ENCODE measurements at regions not wholly inside any gene's neighbourhood (a gene's known extent, or its start where the extent isn't known, plus 50 kb on each side); places are given as distances from the start of the nearest gene placed in this dataset.

DNA sequence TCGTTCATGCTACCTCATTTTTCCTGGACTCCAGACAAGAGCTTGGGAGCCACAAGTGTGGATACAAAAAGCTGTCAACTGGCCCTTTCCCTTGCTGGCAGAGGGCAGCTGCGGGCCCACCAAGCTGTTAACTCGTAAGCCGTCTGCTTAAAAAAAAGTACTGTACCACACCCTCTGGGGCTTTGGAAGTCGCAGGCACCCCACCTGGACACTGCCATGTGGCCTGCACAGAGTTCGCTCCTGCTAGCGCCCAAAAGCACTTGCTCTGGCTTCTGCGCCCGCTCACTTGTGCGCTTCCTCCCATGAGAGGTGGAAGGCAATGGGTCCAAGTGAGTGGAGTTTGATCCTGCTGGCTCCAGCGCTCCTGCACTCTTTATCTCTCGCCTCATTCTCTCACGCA lies 476.4 kb upstream of the FSTL5 start:
- Histone ChIP-seq H3K4me3 (ENCODE audit: low read depth in 1 of 2, low read length in 2 of 2) (no peak overlapping the region), H3K9ac (ENCODE audit: low read depth in 1 of 2, low read length in 2 of 2) (no peak overlapping the region), H3K27ac (ENCODE audit: low read depth, low read length) (no peak overlapping the region), H3K9me3 (ENCODE audit: control insufficient read depth in 1 of 2, low read length in 2 of 2) (peaks cover 3% of the 10 kb centered on the region in 2 donors), H3K4me1 (ENCODE audit: control insufficient read depth in 1 of 2, insufficient read depth in 2 of 2, low read length in 2 of 2) (no peaks in the 10 kb centered on the region), H3K36me3 (ENCODE audit: control insufficient read depth in 1 of 2, insufficient read depth in 2 of 2, low read length in 2 of 2) (no peaks in the 10 kb centered on the region), H3K27me3 (ENCODE audit: control insufficient read depth in 1 of 2, insufficient read depth in 2 of 2, low read length in 2 of 2) (no peaks in the 10 kb centered on the region)

DNA sequence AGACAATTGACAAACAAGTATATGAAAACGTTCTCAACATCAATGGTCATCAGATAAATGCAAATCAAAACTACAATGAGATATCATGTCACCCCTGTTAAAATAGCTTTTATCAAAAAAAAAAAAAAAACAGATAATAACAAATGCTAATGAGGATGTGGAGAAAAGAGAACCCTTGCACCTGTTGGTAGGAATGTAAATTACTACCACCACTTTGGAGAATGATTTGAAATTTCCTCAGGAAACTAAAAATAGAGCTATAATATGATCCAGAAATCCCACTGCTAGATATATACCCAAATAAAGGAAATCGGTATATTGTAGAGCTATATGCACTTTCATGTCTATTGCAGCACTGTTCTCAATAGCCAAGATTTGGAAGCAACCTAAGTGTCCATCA lies 470.6 kb upstream of the FSTL5 start:
- no peak overlapping the region for H3K27ac ChIP-seq (ENCODE audit: low read depth, low read length)
- H3K4me1 ChIP-seq (ENCODE audit: control insufficient read depth in 1 of 2, insufficient read depth in 2 of 2, low read length in 2 of 2): no peaks in the 10 kb centered on the region
- no peaks in the 10 kb centered on the region for H3K36me3 ChIP-seq (ENCODE audit: control insufficient read depth in 1 of 2, insufficient read depth in 2 of 2, low read length in 2 of 2)
- no peak overlapping the region for H3K9ac ChIP-seq (ENCODE audit: low read depth in 1 of 2, low read length in 2 of 2)
- peaks cover 0 to 3% of the 10 kb centered on the region in 2 donors for H3K9me3 ChIP-seq (ENCODE audit: control insufficient read depth in 1 of 2, low read length in 2 of 2)
- no peak overlapping the region for H3K4me3 ChIP-seq (ENCODE audit: low read depth in 1 of 2, low read length in 2 of 2)
- H3K27me3 ChIP-seq (ENCODE audit: control insufficient read depth in 1 of 2, insufficient read depth in 2 of 2, low read length in 2 of 2): no peaks in the 10 kb centered on the region

DNA sequence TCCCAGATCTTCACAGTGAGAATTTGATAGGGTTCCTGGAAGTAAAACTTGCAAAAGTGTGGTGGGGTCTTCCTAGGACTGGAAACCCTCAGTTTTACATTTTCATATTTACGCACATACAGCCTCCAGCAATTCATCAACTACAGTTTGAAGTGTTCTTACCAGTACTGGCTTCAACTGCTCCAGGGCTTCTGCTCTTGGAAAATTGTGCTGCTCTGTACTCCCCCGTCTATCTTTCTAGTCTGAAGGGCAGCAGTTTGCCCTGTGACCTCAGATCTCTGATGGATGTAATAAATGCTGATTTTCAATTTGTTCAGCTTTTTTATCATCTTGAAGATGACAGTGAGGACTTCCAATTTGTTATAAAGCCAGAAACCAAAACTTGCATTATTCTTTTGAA lies 458.9 kb upstream of the FSTL5 start:
- Histone ChIP-seq H3K36me3 (ENCODE audit: control insufficient read depth in 1 of 2, insufficient read depth in 2 of 2, low read length in 2 of 2) (no peaks in the 10 kb centered on the region), H3K27ac (ENCODE audit: low read depth, low read length) (no peak overlapping the region), H3K27me3 (ENCODE audit: control insufficient read depth in 1 of 2, insufficient read depth in 2 of 2, low read length in 2 of 2) (no peaks in the 10 kb centered on the region), H3K9ac (ENCODE audit: low read depth in 1 of 2, low read length in 2 of 2) (no peak overlapping the region), H3K4me1 (ENCODE audit: control insufficient read depth in 1 of 2, insufficient read depth in 2 of 2, low read length in 2 of 2) (no peaks in the 10 kb centered on the region), H3K9me3 (ENCODE audit: control insufficient read depth in 1 of 2, low read length in 2 of 2) (no peaks in the 10 kb centered on the region), H3K4me3 (ENCODE audit: low read depth in 1 of 2, low read length in 2 of 2) (no peak overlapping the region)

DNA sequence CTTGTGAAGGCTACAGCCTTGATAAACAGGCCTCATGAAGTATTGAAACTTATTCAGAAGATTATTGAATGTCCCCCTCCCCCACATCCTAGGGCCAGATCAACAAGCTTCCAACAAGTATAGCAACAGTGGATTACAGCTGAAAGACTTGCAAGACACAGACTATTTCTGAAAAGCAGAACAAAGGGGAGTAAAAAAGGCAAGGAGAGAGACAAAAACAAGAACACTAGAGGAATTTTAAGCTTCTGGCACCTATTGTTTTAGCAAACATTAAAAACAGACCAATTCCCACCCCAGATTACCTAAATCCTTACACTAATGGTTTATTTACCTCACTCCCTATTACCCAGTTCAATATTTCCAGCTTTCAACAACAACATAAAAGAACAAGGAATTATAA lies 446.3 kb upstream of the FSTL5 start:
- H3K4me1 ChIP-seq (ENCODE audit: control insufficient read depth in 1 of 2, insufficient read depth in 2 of 2, low read length in 2 of 2): no peaks in the 10 kb centered on the region
- peaks cover 0 to 1% of the 10 kb centered on the region in 2 donors for H3K9me3 ChIP-seq (ENCODE audit: control insufficient read depth in 1 of 2, low read length in 2 of 2)
- no peak overlapping the region for H3K4me3 ChIP-seq (ENCODE audit: low read depth in 1 of 2, low read length in 2 of 2)
- no peaks in the 10 kb centered on the region for H3K36me3 ChIP-seq (ENCODE audit: control insufficient read depth in 1 of 2, insufficient read depth in 2 of 2, low read length in 2 of 2)
- no peak overlapping the region for H3K27ac ChIP-seq (ENCODE audit: low read depth, low read length)
- no peak overlapping the region for H3K9ac ChIP-seq (ENCODE audit: low read depth in 1 of 2, low read length in 2 of 2)
- H3K27me3 ChIP-seq (ENCODE audit: control insufficient read depth in 1 of 2, insufficient read depth in 2 of 2, low read length in 2 of 2): no peaks in the 10 kb centered on the region

DNA sequence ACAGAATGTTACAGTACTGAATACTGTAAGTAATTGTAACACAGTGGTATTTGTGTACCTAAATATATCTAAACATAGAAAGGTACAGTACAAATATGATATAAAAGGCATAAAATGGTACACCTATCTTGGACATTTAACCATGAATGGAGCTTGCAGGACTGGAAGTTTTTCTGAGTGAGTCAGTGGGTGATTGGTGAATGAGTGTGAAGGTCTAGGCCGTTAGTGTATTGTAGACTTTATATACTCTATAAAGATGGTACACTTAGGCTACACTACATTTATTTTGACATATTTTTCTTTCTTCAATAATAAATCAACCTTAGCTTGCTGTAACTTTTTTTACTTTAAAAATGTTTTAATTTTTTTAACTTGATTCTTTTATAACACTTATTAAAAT lies 422.5 kb upstream of the FSTL5 start:
- Histone ChIP-seq H3K4me1 (ENCODE audit: control insufficient read depth in 1 of 2, insufficient read depth in 2 of 2, low read length in 2 of 2) (no peaks in the 10 kb centered on the region), H3K27ac (ENCODE audit: low read depth, low read length) (no peak overlapping the region), H3K9me3 (ENCODE audit: control insufficient read depth in 1 of 2, low read length in 2 of 2) (no peaks in the 10 kb centered on the region), H3K4me3 (ENCODE audit: low read depth in 1 of 2, low read length in 2 of 2) (no peak overlapping the region), H3K36me3 (ENCODE audit: control insufficient read depth in 1 of 2, insufficient read depth in 2 of 2, low read length in 2 of 2) (no peaks in the 10 kb centered on the region), H3K9ac (ENCODE audit: low read depth in 1 of 2, low read length in 2 of 2) (no peak overlapping the region), H3K27me3 (ENCODE audit: control insufficient read depth in 1 of 2, insufficient read depth in 2 of 2, low read length in 2 of 2) (no peaks in the 10 kb centered on the region)

DNA sequence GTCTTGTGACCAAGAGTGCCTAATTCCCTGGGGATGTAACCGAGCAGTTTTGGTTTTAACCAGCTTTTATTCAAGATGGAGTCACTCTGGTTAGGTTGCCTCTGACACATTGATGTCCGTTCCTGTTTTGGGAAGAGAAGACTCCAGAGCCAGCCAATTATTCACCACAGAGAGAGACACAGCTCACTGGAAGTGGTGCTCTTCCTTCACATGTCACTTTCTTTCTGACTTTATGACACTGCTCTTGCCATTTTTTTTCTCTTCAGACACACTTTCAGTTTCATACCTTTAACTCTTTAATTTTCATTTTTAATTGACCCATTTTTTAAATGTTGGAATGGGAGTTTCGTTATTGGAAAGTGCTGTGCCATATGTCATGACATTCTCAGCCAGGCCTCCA lies 418.4 kb upstream of the FSTL5 start:
- Histone ChIP-seq H3K27ac (ENCODE audit: low read depth, low read length) (no peak overlapping the region), H3K4me1 (ENCODE audit: control insufficient read depth in 1 of 2, insufficient read depth in 2 of 2, low read length in 2 of 2) (no peaks in the 10 kb centered on the region), H3K9me3 (ENCODE audit: control insufficient read depth in 1 of 2, low read length in 2 of 2) (no peaks in the 10 kb centered on the region), H3K9ac (ENCODE audit: low read depth in 1 of 2, low read length in 2 of 2) (no peak overlapping the region), H3K4me3 (ENCODE audit: low read depth in 1 of 2, low read length in 2 of 2) (no peak overlapping the region), H3K27me3 (ENCODE audit: control insufficient read depth in 1 of 2, insufficient read depth in 2 of 2, low read length in 2 of 2) (no peaks in the 10 kb centered on the region), H3K36me3 (ENCODE audit: control insufficient read depth in 1 of 2, insufficient read depth in 2 of 2, low read length in 2 of 2) (no peaks in the 10 kb centered on the region)

DNA sequence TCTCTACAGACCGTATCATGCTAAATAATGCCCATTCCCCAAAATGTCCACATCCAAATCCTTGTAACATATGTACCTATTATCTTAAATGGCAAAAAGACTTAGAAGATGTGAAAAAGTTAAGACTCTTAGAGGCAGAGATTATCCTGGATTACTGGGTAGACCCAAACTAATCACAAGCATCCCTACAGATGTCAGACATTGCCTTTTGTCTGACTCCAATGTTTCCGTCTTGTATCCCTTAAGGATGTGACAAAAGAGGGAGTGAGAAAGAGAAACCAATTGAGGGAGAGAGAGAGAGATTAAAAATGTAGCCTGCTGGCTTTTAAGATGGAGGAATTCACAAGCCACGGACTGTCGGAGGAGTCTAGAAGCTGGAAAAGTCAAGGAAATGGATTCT lies 401.9 kb upstream of the FSTL5 start:
- Histone ChIP-seq H3K4me3 (ENCODE audit: low read depth in 1 of 2, low read length in 2 of 2) (no peak overlapping the region), H3K36me3 (ENCODE audit: control insufficient read depth in 1 of 2, insufficient read depth in 2 of 2, low read length in 2 of 2) (no peaks in the 10 kb centered on the region), H3K9ac (ENCODE audit: low read depth in 1 of 2, low read length in 2 of 2) (no peak overlapping the region), H3K4me1 (ENCODE audit: control insufficient read depth in 1 of 2, insufficient read depth in 2 of 2, low read length in 2 of 2) (no peaks in the 10 kb centered on the region), H3K27me3 (ENCODE audit: control insufficient read depth in 1 of 2, insufficient read depth in 2 of 2, low read length in 2 of 2) (no peaks in the 10 kb centered on the region), H3K9me3 (ENCODE audit: control insufficient read depth in 1 of 2, low read length in 2 of 2) (no peaks in the 10 kb centered on the region), H3K27ac (ENCODE audit: low read depth, low read length) (no peak overlapping the region)

DNA sequence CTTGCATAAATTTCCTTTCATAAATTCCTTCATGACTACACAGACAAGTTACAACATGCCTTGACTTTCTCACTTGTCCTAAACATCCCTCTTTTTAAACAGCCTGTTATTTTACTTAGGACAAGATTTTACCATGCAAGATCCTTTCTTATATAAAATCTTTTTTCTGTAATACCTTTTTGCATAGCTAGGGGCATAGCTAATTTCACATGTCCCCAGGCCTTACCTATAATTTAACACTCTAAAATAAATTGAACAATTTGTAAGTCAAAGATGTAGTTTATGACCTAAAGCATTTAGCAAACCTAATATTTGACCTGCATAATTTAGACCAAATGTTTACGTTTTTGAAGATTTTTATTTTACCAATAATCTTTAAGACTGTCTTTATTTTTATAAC lies 396.3 kb upstream of the FSTL5 start:
- Histone ChIP-seq H3K9me3 (ENCODE audit: control insufficient read depth in 1 of 2, low read length in 2 of 2) (no peaks in the 10 kb centered on the region), H3K27ac (ENCODE audit: low read depth, low read length) (no peak overlapping the region), H3K4me3 (ENCODE audit: low read depth in 1 of 2, low read length in 2 of 2) (no peak overlapping the region), H3K9ac (ENCODE audit: low read depth in 1 of 2, low read length in 2 of 2) (no peak overlapping the region), H3K4me1 (ENCODE audit: control insufficient read depth in 1 of 2, insufficient read depth in 2 of 2, low read length in 2 of 2) (no peaks in the 10 kb centered on the region), H3K27me3 (ENCODE audit: control insufficient read depth in 1 of 2, insufficient read depth in 2 of 2, low read length in 2 of 2) (no peaks in the 10 kb centered on the region), H3K36me3 (ENCODE audit: control insufficient read depth in 1 of 2, insufficient read depth in 2 of 2, low read length in 2 of 2) (no peaks in the 10 kb centered on the region)

DNA sequence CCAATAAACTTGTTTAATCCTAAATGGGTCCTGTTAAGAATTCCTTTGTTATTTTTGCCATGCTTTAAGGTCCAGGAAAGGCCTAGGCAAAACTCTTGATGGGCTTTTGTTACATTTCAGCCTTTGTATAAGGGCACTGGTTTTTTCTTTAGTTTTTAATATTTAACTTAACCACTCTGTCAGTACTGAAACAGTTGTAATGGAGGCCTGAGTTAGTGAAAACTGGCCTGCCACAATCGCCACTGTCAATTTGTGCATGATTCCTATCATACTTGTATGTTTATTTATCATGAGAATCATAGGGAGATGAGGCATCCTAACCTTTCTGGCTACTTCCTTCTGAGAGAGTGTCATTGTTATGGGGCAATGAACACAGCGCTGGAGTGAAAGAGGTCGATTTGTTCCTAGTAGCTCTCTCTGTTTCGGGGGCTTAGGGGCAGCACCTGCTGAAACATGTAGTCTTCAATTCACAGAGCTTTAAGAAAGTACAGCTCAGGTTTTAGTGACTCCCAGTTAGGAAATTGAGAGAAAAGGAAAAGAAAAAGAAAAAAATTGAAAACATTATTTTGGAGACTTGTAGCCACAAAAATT lies 393.8 kb upstream of the FSTL5 start:
- Histone ChIP-seq H3K27me3 (ENCODE audit: control insufficient read depth in 1 of 2, insufficient read depth in 2 of 2, low read length in 2 of 2) (no peaks in the 10 kb centered on the region), H3K9ac (ENCODE audit: low read depth in 1 of 2, low read length in 2 of 2) (no peak overlapping the region), H3K4me3 (ENCODE audit: low read depth in 1 of 2, low read length in 2 of 2) (no peak overlapping the region), H3K4me1 (ENCODE audit: control insufficient read depth in 1 of 2, insufficient read depth in 2 of 2, low read length in 2 of 2) (no peaks in the 10 kb centered on the region), H3K27ac (ENCODE audit: low read depth, low read length) (no peak overlapping the region), H3K36me3 (ENCODE audit: control insufficient read depth in 1 of 2, insufficient read depth in 2 of 2, low read length in 2 of 2) (no peaks in the 10 kb centered on the region), H3K9me3 (ENCODE audit: control insufficient read depth in 1 of 2, low read length in 2 of 2) (no peaks in the 10 kb centered on the region)

DNA sequence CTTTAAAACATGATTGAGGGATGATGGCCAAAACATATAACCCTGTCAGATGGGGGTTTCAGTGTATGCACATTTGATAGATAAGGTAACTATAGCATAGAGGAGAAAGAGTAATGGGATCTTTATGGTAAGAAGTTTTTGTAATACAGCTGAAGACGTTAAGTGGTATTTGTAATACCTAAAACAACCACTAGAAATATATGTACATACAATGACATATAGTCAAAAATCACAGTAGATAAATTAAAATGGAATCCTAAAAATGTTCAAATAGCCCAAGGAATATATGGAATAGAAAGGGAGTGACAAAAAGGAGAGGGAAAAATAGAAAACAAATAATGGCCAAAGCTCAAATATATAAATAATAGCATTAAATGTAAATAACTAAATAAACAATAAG lies 371.3 kb upstream of the FSTL5 start:
- no peak overlapping the region for H3K4me3 ChIP-seq (ENCODE audit: low read depth in 1 of 2, low read length in 2 of 2)
- H3K4me1 ChIP-seq (ENCODE audit: control insufficient read depth in 1 of 2, insufficient read depth in 2 of 2, low read length in 2 of 2): no peaks in the 10 kb centered on the region
- no peaks in the 10 kb centered on the region for H3K9me3 ChIP-seq (ENCODE audit: control insufficient read depth in 1 of 2, low read length in 2 of 2)
- H3K27me3 ChIP-seq (ENCODE audit: control insufficient read depth in 1 of 2, insufficient read depth in 2 of 2, low read length in 2 of 2): no peaks in the 10 kb centered on the region
- H3K9ac ChIP-seq (ENCODE audit: low read depth in 1 of 2, low read length in 2 of 2): no peak overlapping the region
- no peak overlapping the region for H3K27ac ChIP-seq (ENCODE audit: low read depth, low read length)
- no peaks in the 10 kb centered on the region for H3K36me3 ChIP-seq (ENCODE audit: control insufficient read depth in 1 of 2, insufficient read depth in 2 of 2, low read length in 2 of 2)

DNA sequence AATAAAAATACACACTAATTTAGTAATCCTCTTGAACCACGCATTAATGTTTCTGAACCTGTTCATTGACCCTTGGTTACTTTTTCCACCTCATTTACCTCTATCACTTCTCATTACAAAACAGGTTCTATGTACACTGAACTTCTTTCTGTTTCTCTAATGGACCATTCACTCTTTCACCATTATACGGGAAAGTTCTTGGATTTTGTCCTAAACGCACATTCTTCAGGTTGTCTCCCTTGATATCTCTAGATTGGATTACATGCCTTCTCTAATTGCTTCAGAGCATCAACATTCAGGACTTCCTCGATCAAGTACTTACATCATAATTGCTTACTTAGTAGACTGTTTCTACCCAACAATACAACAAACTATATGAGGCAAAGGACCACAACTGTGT lies 359.4 kb upstream of the FSTL5 start:
- H3K36me3 ChIP-seq (ENCODE audit: control insufficient read depth in 1 of 2, insufficient read depth in 2 of 2, low read length in 2 of 2): no peaks in the 10 kb centered on the region
- no peaks in the 10 kb centered on the region for H3K27me3 ChIP-seq (ENCODE audit: control insufficient read depth in 1 of 2, insufficient read depth in 2 of 2, low read length in 2 of 2)
- H3K27ac ChIP-seq (ENCODE audit: low read depth, low read length): no peak overlapping the region
- no peaks in the 10 kb centered on the region for H3K4me1 ChIP-seq (ENCODE audit: control insufficient read depth in 1 of 2, insufficient read depth in 2 of 2, low read length in 2 of 2)
- no peak overlapping the region for H3K9ac ChIP-seq (ENCODE audit: low read depth in 1 of 2, low read length in 2 of 2)
- no peak overlapping the region for H3K4me3 ChIP-seq (ENCODE audit: low read depth in 1 of 2, low read length in 2 of 2)
- H3K9me3 ChIP-seq (ENCODE audit: control insufficient read depth in 1 of 2, low read length in 2 of 2): no peaks in the 10 kb centered on the region
